ENCODE measurements at regions not wholly inside any gene's neighbourhood (a gene's known extent, or its start where the extent isn't known, plus 50 kb on each side); places are given as distances from the start of the nearest gene placed in this dataset.

DNA sequence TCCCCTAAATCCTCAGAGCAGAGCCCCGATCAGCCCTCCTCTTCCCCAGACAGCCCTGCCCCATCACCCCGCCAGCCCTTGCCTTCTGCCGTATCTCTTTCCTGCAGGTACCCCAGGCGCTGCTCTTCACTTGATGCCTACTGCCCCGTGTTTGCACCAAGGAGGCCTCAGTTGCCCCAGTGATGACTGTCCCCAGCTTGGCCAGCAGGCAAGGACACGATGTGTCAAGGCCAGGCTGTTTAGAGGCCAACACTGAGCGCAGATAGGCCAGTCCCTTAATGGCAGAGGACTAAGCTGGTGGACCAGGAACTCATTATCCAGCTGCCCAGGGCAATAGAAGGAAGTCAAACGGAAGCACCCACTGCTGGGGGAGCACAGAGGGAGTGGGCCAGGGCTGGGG, 68.4 kb downstream of the CAMK2N1 start:
- TF ChIP-seq, protein P1, sequence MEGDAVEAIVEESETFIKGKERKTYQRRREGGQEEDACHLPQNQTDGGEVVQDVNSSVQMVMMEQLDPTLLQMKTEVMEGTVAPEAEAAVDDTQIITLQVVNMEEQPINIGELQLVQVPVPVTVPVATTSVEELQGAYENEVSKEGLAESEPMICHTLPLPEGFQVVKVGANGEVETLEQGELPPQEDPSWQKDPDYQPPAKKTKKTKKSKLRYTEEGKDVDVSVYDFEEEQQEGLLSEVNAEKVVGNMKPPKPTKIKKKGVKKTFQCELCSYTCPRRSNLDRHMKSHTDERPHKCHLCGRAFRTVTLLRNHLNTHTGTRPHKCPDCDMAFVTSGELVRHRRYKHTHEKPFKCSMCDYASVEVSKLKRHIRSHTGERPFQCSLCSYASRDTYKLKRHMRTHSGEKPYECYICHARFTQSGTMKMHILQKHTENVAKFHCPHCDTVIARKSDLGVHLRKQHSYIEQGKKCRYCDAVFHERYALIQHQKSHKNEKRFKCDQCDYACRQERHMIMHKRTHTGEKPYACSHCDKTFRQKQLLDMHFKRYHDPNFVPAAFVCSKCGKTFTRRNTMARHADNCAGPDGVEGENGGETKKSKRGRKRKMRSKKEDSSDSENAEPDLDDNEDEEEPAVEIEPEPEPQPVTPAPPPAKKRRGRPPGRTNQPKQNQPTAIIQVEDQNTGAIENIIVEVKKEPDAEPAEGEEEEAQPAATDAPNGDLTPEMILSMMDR (optimal IDR thresholded peaks at IDR 0.05 in 1 of 3, IDR thresholded peaks at IDR 0.05 in 1 of 3, conservative IDR thresholded peaks at IDR 0.05 in 1 of 3; ENCODE audit: extremely low read depth in 1 of 3, insufficient read depth in 2 of 3, low read length in 3 of 3) = no peak
- TF ChIP-seq EZH2 (IDR thresholded peaks at IDR 0.05; ENCODE audit: low read length) = no peak

Measured in keratinocyte (primary cell).